Right lobe of liver (tissue), 4 donors: ENCODE measurements at regions not wholly inside any gene's neighbourhood (a gene's known extent, or its start where the extent isn't known, plus 50 kb on each side); places are given as distances from the start of the nearest gene placed in this dataset.

Source experiments
- POLR2A ChIP-seq: fragments of 450-650 bp; IDR thresholded peaks from one replicate; pipeline ENCODE4 v1.6.1; 2017; ENCODE audit warnings: antibody characterized with exemption, mild to moderate bottlenecking
- TF ChIP-seq, protein P1 (sequence below), 4 donors: fragments of 200-600 bp in 3 of 4; fragments of 450-650 bp in 1 of 4; IDR thresholded peaks; one replicate each; pipeline versions ENCODE4 v1.5.1 to v1.8.0; 2016 to 2022; ENCODE audit warnings: antibody characterized with exemption in 4 of 4, mild to moderate bottlenecking in 2 of 4
- donor health status: DM: no; HTN: no; CAD: no.
- donor health status: DM: no; HTN: no; CAD: no.
- donor health status: DM: no; HTN: yes; CAD: no.

DNA sequence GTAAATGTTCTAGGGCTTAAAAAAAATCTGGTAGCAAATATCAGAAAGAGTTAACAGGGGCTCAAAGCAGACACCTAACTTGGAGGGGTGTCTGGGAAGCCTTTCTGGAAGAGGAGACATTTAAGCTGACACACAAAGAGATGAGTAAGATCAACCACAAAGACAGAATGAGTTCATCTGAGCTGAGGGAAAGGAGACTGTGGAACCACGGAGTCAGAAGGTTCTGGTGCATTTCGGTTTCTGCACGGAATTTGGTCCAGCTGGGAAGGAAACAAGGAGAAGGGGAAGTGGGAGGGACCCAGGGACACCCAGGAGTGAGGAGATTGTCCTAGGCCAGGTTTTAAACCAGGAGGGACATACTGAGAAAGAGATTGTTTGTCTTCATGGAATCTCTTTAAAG, 161.1 kb downstream of the PHETA1 start:
- TF ChIP-seq, protein P1, sequence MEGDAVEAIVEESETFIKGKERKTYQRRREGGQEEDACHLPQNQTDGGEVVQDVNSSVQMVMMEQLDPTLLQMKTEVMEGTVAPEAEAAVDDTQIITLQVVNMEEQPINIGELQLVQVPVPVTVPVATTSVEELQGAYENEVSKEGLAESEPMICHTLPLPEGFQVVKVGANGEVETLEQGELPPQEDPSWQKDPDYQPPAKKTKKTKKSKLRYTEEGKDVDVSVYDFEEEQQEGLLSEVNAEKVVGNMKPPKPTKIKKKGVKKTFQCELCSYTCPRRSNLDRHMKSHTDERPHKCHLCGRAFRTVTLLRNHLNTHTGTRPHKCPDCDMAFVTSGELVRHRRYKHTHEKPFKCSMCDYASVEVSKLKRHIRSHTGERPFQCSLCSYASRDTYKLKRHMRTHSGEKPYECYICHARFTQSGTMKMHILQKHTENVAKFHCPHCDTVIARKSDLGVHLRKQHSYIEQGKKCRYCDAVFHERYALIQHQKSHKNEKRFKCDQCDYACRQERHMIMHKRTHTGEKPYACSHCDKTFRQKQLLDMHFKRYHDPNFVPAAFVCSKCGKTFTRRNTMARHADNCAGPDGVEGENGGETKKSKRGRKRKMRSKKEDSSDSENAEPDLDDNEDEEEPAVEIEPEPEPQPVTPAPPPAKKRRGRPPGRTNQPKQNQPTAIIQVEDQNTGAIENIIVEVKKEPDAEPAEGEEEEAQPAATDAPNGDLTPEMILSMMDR (IDR thresholded peaks at IDR 0.05): no peak
- TF ChIP-seq POLR2A: no peak
